SKM-1 treated with dmso at 0.1 percent for 144 hours (cell line): ENCODE measurements at regions not wholly inside any gene's neighbourhood (a gene's known extent, or its start where the extent isn't known, plus 50 kb on each side); places are given as distances from the start of the nearest gene placed in this dataset.
"Not testable (repeated sequence)": the region's sequence is repeated elsewhere in the genome, so short reads cannot be mapped to it uniquely, and the experiment has no call there.

Experiments used
- DNase-seq: peaks from one replicate; lab custom pipeline; 2025; ENCODE audit not compliant: unreplicated experiment; lab: John Stamatoyannopoulos, UW

- DNase-seq: no peak
Measured at GRCh38 chr12:46628176-46628575, 197.6 kb downstream of the SLC38A4 start.

GRCh38 chr12:46627686-46628085 is 198.1 kb downstream of the SLC38A4 start:
- no peak for DNase-seq

GRCh38 chr12:46619474-46619873 is 206.3 kb downstream of the SLC38A4 start:
- DNase-seq: not testable (repeated sequence)

GRCh38 chr12:46617737-46618136 is 208.1 kb downstream of the SLC38A4 start:
- DNase-seq: not testable (repeated sequence)

- DNase-seq: no peak
Measured at GRCh38 chr12:46617167-46617566, 208.6 kb downstream of the SLC38A4 start.

GRCh38 chr12:46610754-46611153 is 215.0 kb downstream of the SLC38A4 start:
- DNase-seq: no peak

GRCh38 chr12:46609674-46610073 is 216.1 kb downstream of the SLC38A4 start:
- DNase-seq: no peak

GRCh38 chr12:46609273-46609623 is 216.5 kb downstream of the SLC38A4 start:
- DNase-seq: no peak

- no peak for DNase-seq
Measured at GRCh38 chr12:46608431-46609272, 217.1 kb downstream of the SLC38A4 start.

GRCh38 chr12:46604684-46605083 is 221.1 kb downstream of the SLC38A4 start:
- no peak for DNase-seq

GRCh38 chr12:46603776-46604456 is 221.9 kb downstream of the SLC38A4 start:
- DNase-seq: no peak

- no peak for DNase-seq
Measured at GRCh38 chr12:46602474-46602873, 223.3 kb downstream of the SLC38A4 start.

- no peak for DNase-seq
Measured at GRCh38 chr12:46590991-46591703, 218.6 kb upstream of the SLC38A2 start.

GRCh38 chr12:46585854-46586621 is 213.5 kb upstream of the SLC38A2 start:
- no peak for DNase-seq

- DNase-seq: not testable (repeated sequence)
Measured at GRCh38 chr12:46584098-46584497, 211.5 kb upstream of the SLC38A2 start.

- not testable (repeated sequence) for DNase-seq
Measured at GRCh38 chr12:46581990-46582389, 209.4 kb upstream of the SLC38A2 start.

GRCh38 chr12:46580445-46580844 is 207.9 kb upstream of the SLC38A2 start:
- no peak for DNase-seq

- DNase-seq: no peak
Measured at GRCh38 chr12:46579474-46579873, 206.9 kb upstream of the SLC38A2 start.

- no peak for DNase-seq
Measured at GRCh38 chr12:46578190-46578982, 205.8 kb upstream of the SLC38A2 start.

GRCh38 chr12:46577063-46577776 is 204.6 kb upstream of the SLC38A2 start:
- no peak for DNase-seq
